GM21786 (cell line): ENCODE measurements at regions not wholly inside any gene's neighbourhood (a gene's known extent, or its start where the extent isn't known, plus 50 kb on each side); places are given as distances from the start of the nearest gene placed in this dataset.
"Not testable (repeated sequence)": the region's sequence is repeated elsewhere in the genome, so short reads cannot be mapped to it uniquely, and the experiment has no call there.

ENCODE experiments used
- ATAC-seq: cut with Tn5 transposase; IDR thresholded peaks from one replicate; pipeline ENCODE4 v1.9.1; 2021; ENCODE audit not compliant: unreplicated experiment

DNA sequence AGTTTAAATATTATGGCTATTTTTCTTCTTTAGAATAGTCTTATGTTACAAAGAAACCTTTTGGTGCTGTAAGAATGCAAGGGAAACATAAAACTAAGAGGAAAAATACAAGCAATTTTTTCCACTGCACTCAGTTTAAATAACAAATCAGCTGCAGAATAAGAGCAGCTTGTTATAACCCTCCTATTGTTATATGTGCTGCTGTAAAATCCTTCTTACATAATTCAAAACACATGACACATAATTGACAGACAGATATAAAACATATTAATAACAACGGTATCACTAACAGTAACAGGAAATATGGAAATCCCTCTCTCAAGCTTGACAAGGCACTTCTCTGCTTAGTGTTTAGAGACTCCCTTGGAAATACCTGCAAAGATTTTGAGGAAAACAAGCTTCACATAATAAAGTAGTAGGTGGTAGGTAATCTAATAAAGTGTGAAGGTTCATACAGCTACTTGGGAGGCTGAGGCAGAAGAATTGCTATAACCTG is 385.3 kb upstream of the HS3ST1 start:
- no peak for ATAC-seq

DNA sequence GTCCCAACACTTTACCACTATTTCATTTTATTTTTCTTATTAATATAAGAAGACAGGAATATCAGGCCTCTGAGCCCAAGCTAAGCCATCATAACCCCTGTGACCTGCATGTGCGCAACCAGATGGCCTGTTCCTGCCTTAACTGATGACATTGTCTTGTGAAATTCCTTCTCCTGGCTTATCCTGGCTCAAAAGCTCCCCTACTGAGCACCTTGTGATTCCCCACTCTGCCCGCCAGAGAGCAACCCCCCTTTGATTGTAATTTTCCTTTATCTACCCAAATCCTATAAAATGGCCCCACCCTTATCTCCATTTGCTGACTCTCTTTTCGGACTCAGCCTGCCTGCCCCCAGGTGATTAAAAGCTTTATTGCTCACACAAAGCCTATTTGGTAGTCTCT is 382.8 kb upstream of the HS3ST1 start:
- ATAC-seq, result not testable (repeated sequence)

DNA sequence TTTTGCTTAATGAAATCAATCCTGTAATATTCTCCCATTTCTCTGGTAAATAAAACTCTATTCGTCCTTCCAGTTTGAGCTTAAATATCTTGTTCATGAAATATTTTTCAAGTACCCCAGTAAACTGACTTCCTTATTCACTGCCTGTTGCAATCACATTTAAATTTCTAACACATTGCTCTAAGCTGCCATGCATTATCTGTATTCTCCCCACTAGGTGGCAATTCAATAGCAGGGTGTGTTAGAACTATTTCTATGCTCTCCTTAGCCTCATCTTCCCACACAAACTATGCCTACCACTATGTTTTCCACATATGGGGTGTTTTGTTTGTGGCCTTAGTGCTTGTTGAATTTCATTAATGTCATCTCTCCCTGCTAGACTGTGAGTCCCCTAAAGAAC is 377.1 kb upstream of the HS3ST1 start:
- peak; percentile 78 for ATAC-seq

DNA sequence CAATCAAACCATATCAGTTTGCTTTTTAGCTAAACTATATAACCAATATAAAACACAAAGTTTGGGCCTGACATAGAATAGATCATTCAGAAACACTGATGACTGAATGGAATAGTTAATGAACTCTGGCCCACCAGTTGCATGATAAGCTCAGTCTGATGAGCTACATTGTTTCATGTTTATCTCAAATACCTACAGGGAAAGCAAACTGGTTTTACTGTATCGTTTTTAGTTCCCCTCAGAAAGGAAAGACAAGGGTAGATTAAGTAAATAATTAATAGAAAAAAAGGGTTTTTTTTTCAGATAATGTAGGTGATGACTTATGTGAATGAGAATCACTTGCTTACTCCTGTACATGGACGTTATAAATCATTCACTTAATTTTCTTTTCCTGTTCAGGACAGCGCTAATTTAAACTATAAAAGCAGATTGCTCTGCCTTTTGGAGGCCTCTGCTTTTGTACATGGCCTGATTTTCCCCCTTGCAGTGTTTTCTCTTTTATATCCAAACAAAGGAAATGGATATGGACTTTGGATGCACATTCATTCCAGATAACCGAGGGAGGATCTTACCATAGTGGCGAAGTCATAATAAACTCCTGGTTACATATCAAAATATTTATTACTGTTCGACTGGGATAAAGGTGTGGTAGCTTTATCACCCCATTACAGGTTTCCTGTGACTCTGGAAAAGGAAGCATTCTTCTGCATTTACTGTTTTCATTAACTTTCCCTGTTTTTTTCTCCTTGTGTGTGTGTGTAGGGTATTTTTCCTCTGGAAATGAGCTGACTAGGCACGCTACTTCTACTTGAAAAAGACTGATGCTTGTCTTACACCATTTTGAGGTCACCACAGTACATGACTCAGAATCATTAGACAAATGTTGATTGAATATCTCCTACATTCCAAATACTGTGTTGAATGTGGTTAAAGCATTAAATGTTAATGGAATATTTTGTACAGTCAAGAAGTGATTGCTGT is 373.1 kb upstream of the HS3ST1 start:
- ATAC-seq, result no peak

DNA sequence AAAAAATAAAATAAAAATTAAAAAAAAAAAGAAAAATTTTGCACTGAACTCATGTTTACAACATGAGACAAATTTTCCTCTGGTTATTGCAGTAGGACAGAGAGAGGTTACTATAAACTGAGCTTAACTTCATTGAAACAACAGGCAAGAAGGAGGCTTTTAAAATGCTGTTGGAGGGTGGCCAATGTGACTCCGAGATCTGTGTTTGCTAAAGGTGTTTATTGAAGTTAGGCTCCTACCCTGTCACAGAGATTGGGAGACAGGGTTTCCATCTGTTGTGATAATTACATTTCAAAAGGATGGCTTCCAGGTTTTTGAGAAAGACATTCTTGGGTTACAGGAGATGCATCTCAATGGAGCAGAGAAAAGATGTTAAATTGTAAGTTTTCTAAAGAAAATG is 370.5 kb upstream of the HS3ST1 start:
- no peak for ATAC-seq

DNA sequence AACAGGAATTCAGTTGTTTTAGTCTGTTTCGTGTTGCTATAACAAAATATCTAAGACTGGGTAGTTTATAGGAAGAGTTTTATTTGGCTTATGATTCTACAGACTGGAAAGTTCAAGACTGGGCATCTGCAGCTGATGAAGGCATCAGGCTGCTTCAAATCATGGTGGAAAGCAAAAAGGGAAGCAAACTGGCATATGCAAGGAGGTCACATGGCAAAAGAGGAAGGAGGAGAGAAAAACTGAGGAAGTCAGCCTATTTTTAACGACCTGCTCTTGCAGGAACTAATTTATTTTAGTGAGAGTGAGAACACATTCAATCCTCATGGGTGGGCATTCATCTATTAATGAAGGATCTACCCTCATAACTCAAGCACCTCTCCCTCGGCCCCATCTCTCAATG is 363.1 kb upstream of the HS3ST1 start:
- ATAC-seq, result no peak

DNA sequence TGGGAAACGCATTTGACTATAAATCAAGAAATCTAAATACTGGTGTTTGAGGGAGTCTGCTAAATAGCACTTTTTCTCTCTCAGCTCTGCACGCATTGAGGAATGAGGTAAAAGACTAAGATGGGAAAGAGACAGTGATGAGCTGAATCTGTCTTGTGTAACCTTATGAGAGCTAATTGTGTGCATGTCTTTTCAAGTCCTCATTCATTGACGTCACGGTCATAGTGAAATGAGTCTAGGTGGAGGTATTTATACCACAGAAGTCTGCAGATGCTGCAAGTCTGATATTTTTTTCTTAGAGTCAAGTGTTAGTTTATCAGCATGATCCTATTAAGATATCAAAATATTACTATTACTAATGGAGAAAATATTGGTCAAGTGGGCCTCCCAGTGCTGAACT is 361.5 kb upstream of the HS3ST1 start:
- ATAC-seq, result no peak

DNA sequence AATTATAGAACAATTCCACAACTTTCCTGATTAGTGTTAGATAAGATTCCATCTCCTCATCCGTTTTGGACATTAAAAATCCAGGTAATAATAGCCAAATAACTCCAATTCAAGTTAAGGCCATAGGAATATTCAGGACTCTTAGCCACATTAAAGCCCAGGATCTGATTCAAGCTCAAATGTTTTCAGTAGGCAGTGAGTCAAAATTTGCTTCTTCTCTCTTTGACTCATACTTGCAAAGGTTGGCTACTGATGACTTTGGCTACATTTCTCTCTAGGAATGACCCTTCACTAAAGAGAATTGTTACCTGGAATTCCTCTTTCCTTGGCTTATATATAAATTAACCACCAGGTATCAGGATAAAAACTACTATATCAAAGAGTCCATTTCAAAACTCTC is 354.9 kb upstream of the HS3ST1 start:
- ATAC-seq, result no peak

DNA sequence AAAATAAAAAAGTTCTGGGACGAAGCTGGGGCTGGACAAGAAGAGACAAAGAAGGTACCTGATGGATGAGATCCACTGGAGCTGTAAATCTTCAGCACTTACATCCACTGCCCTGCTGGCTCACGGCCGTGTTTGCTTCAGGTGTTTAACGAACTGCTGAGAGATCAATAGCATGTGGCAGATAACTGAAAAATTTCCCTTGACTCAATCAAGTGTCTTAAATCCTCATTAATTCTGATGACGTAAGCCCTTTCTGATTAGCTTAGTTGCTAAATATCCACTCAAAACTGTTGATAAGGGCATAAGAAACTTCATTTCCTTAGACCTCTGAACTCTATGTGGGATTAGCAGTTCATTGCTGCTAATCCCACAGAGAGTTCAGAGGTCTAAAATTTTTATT is 354.2 kb upstream of the HS3ST1 start:
- no peak for ATAC-seq

DNA sequence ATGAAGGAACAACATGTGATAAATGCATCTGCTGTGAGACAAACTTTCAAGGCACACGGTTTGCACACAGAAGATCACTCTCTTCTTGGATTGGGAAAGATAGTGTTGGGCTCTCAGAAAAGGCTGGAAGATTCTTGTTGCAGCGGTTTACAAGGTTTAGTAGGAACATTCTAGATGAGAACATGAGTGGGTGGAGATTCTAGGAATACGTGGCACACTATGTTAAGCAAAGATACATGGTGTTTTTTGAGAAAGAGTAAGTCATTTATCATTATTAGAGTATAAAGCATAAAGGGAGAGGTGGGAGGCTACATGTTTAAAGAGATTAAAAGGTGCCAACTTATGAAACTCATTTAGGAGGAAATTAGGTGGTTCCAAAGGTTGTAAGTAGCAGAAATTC is 348.8 kb upstream of the HS3ST1 start:
- no peak for ATAC-seq

DNA sequence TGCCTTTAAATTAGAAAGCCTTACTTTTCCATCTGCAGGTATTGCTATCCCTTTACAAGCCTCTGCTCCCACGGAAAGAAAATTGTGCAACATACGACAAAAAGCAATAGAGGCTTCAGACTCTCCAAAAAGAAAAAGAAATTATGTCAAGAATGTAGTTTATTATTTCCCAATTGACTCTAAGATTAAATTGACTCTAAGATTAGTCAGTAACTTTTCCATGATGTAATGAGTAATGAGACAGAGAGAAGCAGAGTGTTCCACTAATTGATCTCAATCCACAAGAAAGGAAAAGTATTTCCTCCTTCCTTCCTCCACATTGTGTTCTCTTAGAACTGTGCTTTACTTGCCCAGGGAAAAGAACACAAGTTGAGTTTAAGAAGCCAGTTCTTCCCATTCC is 345.7 kb upstream of the HS3ST1 start:
- no peak for ATAC-seq

DNA sequence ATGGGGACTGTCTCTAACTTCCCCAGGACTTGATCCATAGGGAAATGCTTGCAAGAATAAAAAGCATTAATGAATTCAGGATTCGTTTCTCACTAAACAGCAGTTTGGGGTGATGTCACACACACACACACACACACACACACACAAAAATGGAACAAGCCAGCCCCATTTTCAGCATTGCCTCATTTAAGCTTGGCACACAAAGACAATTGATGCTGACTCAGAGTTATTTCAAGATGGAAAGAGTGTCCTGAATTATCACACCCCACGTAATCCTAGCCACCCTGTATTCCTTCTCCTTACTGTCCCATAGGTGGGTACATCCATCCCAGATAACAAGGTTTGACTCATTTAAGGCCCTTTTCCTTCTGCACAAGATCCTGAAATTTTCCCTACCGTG is 345.1 kb upstream of the HS3ST1 start:
- no peak for ATAC-seq

DNA sequence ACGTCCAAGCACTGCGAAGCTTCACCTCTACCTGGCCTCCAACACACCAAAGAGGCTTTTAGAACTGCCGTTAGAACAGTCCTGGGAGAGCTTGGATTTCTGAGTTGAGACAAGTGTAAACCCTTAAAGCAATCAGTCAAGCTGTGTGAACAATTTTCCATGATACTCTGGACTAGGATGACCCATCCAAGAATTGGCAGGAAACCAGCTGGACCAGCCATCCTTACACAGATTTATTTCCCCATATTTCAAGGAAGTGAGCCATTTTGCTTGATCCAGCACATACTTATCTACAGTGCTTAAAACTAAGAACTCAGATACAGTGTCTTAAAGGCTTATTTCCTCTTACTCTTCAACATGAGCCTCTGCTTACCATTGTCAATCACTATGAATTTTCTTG is 340.7 kb upstream of the HS3ST1 start:
- ATAC-seq, result no peak

DNA sequence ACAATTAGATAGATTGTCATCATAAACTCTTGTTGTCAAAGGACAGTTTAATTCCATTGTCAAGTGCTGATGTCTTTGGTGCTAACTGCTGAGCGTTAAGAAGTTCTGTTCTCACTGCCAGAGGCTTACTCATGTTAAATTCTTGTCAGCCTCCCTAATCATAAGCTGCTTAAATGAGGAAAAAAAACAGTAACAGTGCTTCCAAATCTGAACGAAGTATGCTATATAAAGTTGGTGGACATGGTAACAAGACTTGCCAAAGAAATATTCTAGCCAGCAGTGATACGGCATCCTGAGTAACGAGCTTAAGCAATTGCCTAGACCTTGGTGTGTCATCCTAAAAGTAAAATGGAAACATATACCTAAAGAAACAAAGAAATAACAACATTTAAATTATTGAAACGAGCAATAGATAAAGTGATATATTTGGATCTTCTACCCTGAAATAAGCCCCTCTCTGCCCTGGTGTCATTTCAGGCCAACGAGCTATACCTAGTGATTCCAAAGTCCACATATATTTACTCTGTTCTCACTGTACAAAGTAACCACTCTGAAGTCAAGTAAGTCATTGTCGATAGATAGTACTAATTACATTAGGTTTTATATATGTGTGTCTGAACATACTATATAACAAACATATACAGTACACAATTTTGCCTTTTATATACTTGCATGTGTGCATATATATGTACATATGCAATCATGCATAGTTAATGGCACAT is 339.7 kb upstream of the HS3ST1 start:
- no peak for ATAC-seq

DNA sequence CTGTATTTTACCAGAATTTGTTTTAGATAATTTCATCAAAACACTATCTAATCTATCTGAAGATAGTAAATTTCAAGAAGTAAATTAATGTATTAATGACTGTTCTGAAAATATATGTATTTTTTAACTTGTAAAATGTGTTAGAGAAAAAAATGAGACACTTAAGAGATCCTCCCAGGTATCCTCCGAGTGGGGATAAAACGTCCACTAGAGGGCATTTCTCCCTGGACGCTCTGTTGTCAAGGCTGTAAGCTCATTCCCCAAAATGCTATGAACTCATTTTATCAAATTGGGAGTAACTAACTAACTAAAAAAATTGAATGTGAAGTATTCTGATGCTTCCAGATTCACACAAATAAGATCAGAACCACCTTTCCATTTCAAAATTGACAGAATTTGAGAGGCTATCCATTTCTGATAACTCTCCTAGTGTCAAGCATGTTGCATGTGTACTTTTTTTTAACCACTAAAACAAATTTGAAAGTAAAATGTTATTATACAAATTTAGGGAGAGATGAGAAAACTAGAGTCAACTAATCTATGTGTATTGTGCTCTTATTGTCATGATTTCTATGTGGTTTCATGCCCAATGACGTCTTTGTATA is 337.3 kb upstream of the HS3ST1 start:
- ATAC-seq, result no peak

DNA sequence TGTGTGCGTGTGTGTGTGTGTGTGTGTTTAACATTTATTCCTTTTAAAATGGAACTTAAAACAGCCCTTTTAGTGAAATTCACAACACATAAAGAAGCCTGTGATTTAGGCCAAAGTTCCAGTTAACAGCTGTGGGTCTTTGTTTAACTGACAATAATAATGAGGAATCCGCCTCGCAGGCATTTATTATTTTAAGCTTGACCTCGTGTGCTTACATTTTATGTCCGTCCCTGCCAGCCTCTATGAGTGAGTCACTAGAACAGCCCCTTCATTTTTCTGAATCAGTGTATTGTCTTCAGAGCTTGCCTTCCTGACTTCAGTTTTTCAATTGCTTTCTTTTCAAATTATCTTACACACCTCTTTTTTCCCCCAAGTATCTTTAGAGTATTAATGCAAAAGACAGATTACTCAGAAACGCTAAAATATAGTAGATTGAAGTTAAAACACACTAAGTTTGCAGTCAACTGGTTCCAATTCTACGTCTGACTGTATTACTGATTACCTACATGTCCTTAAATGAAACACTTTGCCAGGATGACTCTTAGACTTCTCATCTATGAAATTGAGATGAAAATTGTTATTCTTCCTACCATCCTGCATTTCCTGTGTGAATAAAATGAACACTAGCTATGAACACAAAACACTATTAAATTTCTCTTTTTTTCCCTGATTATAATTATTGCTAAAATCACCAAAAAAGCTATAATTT is 319.6 kb upstream of the HS3ST1 start:
- no peak for ATAC-seq

DNA sequence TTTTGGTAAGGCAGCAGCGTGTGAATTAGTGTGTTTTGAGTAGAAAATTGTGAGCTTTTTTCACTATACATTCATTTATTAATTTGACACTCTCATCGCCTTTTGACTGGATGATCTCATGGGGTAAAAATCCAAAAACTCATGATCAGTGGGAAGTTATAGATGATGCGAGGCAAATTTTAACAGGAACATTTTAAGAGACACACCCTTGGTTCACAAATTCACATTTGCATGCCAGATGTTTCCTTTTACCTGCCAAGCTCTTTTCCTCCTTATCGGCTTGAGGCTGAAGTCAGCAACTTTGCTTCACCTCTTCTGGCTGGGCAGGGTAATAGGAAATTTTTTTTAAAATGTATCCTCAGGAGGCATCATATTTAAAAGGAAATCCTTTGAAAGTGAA is 318.0 kb upstream of the HS3ST1 start:
- no peak for ATAC-seq

DNA sequence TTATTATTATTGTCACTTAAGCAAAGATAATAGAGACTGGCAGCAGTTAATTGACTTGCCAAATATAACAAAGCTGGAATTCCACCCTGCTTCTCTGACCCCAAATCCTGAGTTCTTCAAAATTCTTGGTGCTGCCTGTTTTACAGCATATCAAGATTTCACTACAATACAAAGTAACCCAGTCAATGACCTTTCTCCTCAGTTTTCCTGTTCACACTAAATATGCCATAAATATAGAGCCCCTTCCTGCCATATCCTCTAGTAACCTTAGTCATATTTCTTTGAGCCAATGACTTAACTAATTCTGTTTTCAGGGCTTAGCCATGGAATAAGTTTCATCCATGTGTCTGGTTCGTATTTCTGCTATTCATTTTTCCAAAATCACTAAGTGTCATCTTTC is 315.3 kb upstream of the HS3ST1 start:
- no peak for ATAC-seq

DNA sequence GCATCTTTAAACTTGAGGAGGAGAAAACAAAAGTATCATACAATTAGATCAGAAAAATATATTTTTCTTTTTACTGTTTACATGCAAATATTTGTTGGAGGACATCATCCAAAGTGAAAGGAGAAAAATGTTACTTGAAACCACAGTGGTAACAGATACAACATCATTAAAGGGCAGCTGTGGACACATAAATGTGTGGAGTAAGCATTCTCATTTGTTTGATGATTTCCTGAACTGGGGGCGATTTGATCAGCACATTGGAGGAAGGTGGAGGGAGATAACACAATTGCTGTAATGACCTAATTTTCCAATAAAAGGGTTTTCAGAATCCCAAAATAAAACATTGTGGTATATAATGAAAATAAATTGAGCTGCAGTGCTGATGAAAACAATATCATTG is 314.5 kb upstream of the HS3ST1 start:
- ATAC-seq, result no peak

DNA sequence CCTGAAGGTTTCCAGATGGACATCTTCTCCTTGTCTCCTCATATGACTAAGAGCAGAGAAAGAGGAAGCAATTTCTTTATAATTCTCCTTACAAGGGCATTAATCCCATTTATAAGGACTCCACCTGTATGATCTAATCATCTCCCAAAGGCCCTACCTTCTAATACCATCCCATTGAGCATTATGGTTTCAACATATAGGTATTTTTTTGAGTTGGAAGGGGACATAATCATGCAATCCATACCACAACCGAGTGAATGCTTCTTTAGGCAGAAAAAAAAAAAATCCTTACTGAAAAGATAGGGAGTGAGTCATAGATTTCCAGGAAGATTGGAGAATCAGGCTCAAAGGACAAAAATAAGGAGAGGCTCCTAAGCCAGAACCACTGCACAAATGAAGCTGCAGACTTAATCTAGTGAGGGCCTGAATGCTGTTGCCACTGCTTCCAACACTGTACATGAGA is 312.5 kb upstream of the HS3ST1 start:
- no peak for ATAC-seq

DNA sequence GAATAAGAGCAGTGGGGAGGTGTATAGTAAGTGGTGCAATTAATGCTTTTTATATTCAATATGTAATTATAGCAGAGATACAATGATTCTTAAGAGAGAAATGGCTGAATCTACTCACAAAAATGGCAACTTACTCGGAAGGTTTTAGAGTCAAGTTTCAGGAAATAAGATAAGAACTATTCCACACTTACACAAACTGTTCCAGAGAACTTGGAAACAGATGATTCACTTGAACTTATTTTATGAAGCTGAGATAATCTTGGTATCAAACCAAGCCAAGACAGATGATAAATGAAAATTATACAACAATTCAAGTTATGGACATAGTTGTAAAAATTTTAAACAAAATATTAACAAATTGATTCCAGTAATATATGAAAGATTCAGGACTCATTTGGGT is 311.3 kb upstream of the HS3ST1 start:
- no peak for ATAC-seq
